Activated T-helper 17 cell treated with anti-CD3 and anti-CD28 coated beads, Interleukin-2, amount 50 U/mL, for 72 hours (primary cell): ENCODE measurements at regions not wholly inside any gene's neighbourhood (a gene's known extent, or its start where the extent isn't known, plus 50 kb on each side); places are given as distances from the start of the nearest gene placed in this dataset.

Source experiments
- ATAC-seq: fragments of 150-1000 bp; cut with Tn5 transposase; replicated peaks from 2 replicates; pipeline ENCODE4 v1.10.0; 2021; ENCODE audit warnings: mild to moderate bottlenecking, moderate library complexity
- H3K27ac Mint-ChIP-seq: one replicate; pipeline ENCODE4 v1.8.0; 2022; ENCODE audit warnings: mixed read lengths
- H3K27me3 Mint-ChIP-seq: one replicate; pipeline ENCODE4 v1.8.0; 2022; ENCODE audit warnings: mixed read lengths
- H3K36me3 Mint-ChIP-seq: one replicate; pipeline ENCODE4 v1.8.0; 2022; ENCODE audit warnings: low read depth, mild to moderate bottlenecking, mixed read lengths
- H3K4me1 Mint-ChIP-seq: one replicate; pipeline ENCODE4 v1.8.0; 2022; ENCODE audit warnings: mixed read lengths
- H3K4me3 Mint-ChIP-seq: one replicate; pipeline ENCODE4 v1.8.0; 2022; ENCODE audit warnings: mild to moderate bottlenecking, mixed read lengths
- H3K9me3 Mint-ChIP-seq: one replicate; pipeline ENCODE4 v1.8.0; 2022; ENCODE audit warnings: mixed read lengths

DNA sequence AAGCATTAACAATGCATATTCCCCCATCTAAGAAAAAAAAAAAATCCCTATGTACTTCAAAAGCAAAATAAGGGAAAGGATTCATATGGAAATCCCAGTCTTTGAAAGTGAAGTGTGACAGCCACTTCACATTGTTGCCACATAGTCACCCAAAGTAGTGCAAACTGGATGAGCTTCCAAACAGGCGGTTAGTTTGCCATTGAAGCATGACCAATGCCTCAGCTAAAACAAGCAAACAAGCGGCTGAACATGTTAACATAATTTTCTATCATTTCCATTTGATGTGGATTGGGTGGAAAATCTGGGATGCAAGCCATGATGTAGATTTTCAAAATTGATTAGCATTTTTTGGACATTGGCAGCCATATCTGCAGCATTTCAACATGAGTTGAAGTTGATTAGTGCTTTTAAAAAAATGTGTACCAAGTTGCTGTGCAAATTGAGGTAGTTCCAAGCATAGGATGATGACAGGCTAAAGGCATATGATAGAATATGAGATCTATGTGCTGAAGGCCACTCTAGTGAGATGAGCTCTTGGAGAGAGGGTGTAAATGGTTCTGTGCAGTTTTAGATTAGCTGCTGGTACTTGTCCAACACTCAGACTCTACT, 405.2 kb downstream of the NR2F2 start:
- Mint-ChIP-seq H3K36me3 (no peaks in the 10 kb centered on the region), H3K4me1 (no peaks in the 10 kb centered on the region), H3K27me3 (no peaks in the 10 kb centered on the region), H3K9me3 (peaks cover 10% of the 10 kb centered on the region), H3K4me3 (no peak overlapping the region), H3K27ac (no peak overlapping the region)
- no peak for ATAC-seq

DNA sequence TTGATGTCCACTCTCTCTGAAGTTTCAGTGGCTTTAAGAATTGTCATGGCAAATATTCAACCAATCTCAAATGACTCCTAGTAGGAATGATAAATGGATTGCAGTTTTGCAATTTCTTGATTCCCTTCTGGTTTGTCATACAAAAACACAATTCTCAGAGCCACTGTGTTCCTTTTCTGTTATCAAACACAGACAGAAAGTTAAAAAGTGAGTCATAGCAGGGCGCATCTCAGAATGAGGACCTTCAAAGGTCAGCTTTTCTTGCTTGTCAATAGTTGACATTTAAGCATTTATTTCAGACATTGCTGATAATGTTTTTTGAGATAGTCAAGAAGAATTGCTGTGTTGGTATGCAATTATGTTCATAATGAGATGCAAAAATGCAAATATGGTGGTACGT, 405.9 kb downstream of the NR2F2 start:
- Mint-ChIP-seq H3K4me3 (no peak overlapping the region), H3K9me3 (peaks cover 8% of the 10 kb centered on the region), H3K27ac (no peak overlapping the region), H3K36me3 (no peaks in the 10 kb centered on the region), H3K27me3 (no peaks in the 10 kb centered on the region), H3K4me1 (no peaks in the 10 kb centered on the region)
- no peak for ATAC-seq

DNA sequence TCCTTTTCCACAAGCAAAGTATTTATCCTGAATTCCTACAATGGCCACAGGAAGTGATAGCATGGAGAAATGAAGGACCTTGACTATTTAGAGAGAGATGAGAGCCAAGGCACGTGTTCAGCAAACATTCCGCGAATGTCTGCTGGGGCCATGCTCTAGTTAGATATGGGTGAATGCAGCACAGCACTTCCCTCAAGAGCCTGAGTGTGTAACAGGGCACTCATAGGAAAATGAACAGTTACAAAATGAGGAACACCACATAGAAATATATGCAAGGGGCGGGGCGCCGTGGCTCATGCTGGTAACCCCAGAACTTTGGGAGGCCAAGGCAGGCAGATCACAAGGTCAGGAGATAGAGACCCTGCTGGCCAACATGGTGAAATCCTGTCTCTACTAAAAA, 406.9 kb downstream of the NR2F2 start:
- no peak overlapping the region for H3K4me3 Mint-ChIP-seq
- ATAC-seq, result no peak
- H3K4me1 Mint-ChIP-seq, result no peaks in the 10 kb centered on the region
- H3K9me3 Mint-ChIP-seq, result peaks cover 3% of the 10 kb centered on the region
- H3K27me3 Mint-ChIP-seq, result no peaks in the 10 kb centered on the region
- no peaks in the 10 kb centered on the region for H3K36me3 Mint-ChIP-seq
- H3K27ac Mint-ChIP-seq, result no peak overlapping the region

DNA sequence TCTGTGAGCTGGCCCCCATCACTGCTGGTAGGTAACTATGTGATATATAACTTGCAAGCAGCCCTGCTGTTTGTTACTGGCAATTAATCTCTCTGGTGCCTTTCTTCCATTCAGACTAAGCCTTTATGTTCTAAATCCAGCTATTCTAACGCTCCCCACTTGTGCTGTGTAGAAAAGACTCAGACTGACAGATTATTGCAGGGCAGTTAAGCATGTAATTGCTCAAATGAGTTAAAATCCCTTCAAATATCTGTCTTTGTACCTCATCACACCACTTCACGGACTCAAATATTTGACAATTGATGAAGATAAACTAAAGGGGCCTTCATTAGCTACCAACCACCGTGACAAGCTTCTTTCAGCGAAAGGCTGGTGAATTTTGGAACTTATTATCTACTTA, 416.2 kb downstream of the NR2F2 start:
- ATAC-seq, result no peak
- Mint-ChIP-seq H3K4me3 (no peak overlapping the region), H3K27ac (no peak overlapping the region), H3K4me1 (no peaks in the 10 kb centered on the region), H3K9me3 (peaks cover 17% of the 10 kb centered on the region), H3K27me3 (no peaks in the 10 kb centered on the region), H3K36me3 (no peaks in the 10 kb centered on the region)

DNA sequence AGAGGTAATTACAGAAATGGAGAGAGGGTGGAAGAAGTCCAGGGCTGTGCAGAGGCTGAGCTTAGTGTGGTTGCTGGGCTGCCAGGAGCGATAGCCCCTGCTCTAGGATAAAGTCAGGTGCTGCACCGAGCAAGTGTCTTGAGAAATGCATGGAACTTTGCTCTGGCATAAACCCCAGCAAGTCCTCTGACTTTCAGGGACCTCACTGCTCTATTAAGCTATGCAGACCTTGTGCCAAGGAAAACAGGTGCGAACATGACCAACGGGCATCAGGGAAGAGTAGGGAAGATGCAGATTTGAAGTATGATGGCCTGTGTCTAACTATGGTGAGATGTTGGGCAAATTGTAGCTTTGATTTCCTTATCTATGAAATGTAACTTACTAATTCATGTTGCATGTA, 416.8 kb downstream of the NR2F2 start:
- ATAC-seq, result no peak
- H3K4me3 Mint-ChIP-seq, result no peak overlapping the region
- H3K27me3 Mint-ChIP-seq, result no peaks in the 10 kb centered on the region
- H3K36me3 Mint-ChIP-seq, result no peaks in the 10 kb centered on the region
- no peak overlapping the region for H3K27ac Mint-ChIP-seq
- peaks cover 17% of the 10 kb centered on the region for H3K9me3 Mint-ChIP-seq
- no peaks in the 10 kb centered on the region for H3K4me1 Mint-ChIP-seq

DNA sequence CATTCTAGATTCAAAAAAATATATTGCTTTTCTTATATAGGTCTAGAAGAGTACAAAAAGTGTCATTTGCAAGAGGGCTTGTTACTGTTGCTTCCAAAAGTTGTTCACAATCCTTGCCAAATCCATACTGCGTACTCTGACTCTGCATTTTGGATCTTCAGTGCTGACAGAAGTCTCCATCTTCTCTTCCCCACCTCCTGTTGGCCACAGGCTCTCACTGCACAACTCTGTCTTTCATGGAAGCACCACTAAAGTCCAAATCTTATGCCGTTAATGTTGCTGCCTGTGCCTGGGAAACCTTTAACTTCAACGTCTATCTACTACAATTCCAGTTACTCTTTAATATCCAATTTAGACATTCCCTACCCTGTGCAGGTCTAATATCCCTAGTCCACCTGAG, 419.9 kb downstream of the NR2F2 start:
- no peak for ATAC-seq
- H3K4me3 Mint-ChIP-seq, result no peak overlapping the region
- H3K4me1 Mint-ChIP-seq, result no peaks in the 10 kb centered on the region
- no peaks in the 10 kb centered on the region for H3K27me3 Mint-ChIP-seq
- no peak overlapping the region for H3K27ac Mint-ChIP-seq
- no peaks in the 10 kb centered on the region for H3K36me3 Mint-ChIP-seq
- H3K9me3 Mint-ChIP-seq, result peaks cover 10% of the 10 kb centered on the region

DNA sequence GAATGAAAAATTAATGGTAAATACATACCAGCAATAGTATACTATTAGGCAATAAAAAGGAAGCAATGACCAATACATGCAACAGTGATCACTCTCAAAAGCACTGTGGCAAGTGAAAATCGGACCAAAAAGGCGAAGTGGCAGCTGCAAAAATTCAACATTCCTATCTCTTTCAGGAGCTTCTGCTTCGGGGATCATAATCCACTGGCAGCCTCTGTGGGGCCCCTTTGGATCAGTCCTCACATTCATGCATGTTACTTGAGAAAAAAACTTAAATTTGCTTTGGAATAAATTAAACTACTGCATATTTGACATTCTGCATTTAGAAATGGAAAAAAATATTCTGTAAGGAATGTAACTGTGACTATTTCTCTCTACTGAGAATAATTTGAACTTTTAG, 425.6 kb downstream of the NR2F2 start:
- H3K4me3 Mint-ChIP-seq, result no peak overlapping the region
- no peaks in the 10 kb centered on the region for H3K36me3 Mint-ChIP-seq
- no peak for ATAC-seq
- no peaks in the 10 kb centered on the region for H3K27me3 Mint-ChIP-seq
- peaks cover 3% of the 10 kb centered on the region for H3K9me3 Mint-ChIP-seq
- H3K4me1 Mint-ChIP-seq, result no peaks in the 10 kb centered on the region
- no peak overlapping the region for H3K27ac Mint-ChIP-seq

DNA sequence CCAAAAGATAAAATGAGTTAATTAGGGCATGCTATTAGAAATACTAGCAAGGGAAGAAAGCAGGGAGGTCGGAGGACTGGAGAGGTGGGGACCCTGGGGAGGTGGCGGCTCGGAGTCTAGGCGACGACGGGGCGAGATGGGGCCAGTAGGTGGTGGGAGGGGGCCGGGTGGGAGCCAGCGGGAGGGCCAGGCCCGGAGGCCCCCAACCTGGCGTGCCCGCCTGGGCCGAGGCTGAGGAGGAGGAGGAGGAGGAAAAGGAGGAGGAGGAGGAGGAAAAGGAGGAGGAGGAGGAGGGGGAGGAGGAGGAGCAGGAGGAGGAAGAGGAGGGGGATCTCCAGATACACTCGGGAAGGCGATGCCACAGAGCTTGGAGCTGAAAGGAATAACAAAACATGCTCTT, 426.2 kb downstream of the NR2F2 start:
- no peaks in the 10 kb centered on the region for H3K4me1 Mint-ChIP-seq
- H3K27ac Mint-ChIP-seq, result no peak overlapping the region
- ATAC-seq, result no peak
- peaks cover 3% of the 10 kb centered on the region for H3K9me3 Mint-ChIP-seq
- H3K27me3 Mint-ChIP-seq, result no peaks in the 10 kb centered on the region
- H3K36me3 Mint-ChIP-seq, result no peaks in the 10 kb centered on the region
- H3K4me3 Mint-ChIP-seq, result no peak overlapping the region

DNA sequence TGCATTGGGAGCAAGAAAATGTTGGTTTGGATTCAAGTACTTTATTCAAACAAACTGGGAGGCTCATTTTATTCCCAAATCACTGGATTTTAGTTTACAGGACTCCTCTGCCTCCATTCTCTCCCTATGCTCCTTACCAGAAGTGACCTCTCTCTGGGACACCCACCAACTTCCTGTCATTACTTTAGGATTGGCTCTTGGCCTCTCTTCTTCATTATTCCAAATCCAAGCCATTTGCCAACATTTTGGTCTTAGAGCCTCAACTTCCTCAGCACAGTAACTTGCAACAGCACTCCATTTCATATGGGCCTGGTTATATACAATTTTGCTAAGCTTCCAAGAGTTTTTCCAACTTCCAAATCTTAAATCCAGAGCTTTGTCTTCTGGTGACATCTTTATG, 432.1 kb downstream of the NR2F2 start:
- no peaks in the 10 kb centered on the region for H3K9me3 Mint-ChIP-seq
- H3K4me3 Mint-ChIP-seq, result no peak overlapping the region
- no peak for ATAC-seq

DNA sequence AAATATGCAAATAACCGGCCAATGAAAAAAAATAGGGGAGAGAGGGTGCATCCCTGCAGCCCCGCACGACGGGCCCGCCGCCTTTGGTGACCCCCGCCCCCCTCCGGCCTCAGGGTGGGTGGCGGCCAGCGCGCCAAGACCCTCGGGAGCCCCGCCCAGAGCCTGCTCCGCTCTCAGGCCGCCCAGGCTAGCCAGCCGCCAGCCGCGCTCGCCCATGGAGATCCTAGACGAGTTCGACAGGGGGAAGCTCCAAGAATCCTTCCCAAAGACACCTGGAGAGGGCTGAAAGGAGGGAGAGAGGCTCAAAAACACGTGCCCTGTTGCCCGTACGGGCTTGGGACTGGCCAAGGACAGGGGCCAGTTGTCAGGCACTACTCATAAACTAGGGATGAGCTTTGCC, 434.0 kb downstream of the NR2F2 start:
- no peak for ATAC-seq
- Mint-ChIP-seq H3K4me3 (no peak overlapping the region), H3K4me1 (no peaks in the 10 kb centered on the region), H3K36me3 (no peaks in the 10 kb centered on the region), H3K27ac (no peak overlapping the region), H3K27me3 (no peaks in the 10 kb centered on the region), H3K9me3 (no peaks in the 10 kb centered on the region)

More for the DNA sequence above, 432.1 kb downstream of the NR2F2 start:
- Mint-ChIP-seq H3K36me3 (no peaks in the 10 kb centered on the region), H3K27me3 (no peaks in the 10 kb centered on the region), H3K4me1 (no peaks in the 10 kb centered on the region), H3K27ac (no peak overlapping the region)

DNA sequence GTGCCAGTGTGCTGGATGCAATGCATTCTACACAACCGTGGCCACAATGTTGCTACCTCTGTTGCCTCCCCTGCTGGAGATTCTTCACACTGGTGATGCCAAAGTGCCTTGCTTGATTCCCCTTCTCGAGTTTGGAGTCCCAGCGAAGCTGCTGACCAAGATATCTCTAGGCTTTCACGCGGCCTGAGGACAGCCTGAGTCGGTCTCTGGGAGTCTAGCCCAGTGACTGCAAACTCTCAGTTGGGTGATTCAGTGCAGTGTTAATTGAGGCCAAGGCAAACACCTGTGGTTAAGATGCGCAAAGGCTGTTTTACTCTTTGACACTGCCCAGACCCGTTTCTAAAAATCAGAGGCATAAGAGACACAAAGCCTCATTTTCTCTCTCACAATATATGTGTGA, 434.4 kb downstream of the NR2F2 start:
- ATAC-seq, result no peak
- no peak overlapping the region for H3K4me3 Mint-ChIP-seq
- no peaks in the 10 kb centered on the region for H3K4me1 Mint-ChIP-seq
- no peaks in the 10 kb centered on the region for H3K9me3 Mint-ChIP-seq
- H3K27me3 Mint-ChIP-seq, result no peaks in the 10 kb centered on the region
- no peaks in the 10 kb centered on the region for H3K36me3 Mint-ChIP-seq
- no peak overlapping the region for H3K27ac Mint-ChIP-seq

DNA sequence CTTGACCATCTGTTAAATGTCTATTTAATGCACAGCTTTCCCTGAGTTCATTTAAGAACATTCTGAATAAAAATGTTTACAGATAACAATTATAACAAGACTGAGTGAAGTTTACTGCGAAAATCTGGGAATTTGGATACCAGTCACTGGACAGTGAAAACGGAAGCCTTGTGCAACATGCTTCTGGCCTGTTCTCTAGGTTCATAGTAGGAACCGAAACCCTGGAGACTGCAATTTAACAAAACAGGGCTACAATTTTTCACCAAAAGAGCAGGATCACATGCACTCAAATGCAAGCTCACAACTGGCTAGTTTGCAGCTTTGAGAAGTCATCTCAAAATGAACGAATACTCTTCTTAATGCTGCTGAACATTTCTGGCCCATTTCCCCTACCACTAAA, 435.9 kb downstream of the NR2F2 start:
- H3K9me3 Mint-ChIP-seq, result peaks cover 3% of the 10 kb centered on the region
- no peak for ATAC-seq
- H3K27ac Mint-ChIP-seq, result no peak overlapping the region
- H3K27me3 Mint-ChIP-seq, result no peaks in the 10 kb centered on the region
- no peak overlapping the region for H3K4me3 Mint-ChIP-seq
- H3K4me1 Mint-ChIP-seq, result no peaks in the 10 kb centered on the region
- no peaks in the 10 kb centered on the region for H3K36me3 Mint-ChIP-seq

DNA sequence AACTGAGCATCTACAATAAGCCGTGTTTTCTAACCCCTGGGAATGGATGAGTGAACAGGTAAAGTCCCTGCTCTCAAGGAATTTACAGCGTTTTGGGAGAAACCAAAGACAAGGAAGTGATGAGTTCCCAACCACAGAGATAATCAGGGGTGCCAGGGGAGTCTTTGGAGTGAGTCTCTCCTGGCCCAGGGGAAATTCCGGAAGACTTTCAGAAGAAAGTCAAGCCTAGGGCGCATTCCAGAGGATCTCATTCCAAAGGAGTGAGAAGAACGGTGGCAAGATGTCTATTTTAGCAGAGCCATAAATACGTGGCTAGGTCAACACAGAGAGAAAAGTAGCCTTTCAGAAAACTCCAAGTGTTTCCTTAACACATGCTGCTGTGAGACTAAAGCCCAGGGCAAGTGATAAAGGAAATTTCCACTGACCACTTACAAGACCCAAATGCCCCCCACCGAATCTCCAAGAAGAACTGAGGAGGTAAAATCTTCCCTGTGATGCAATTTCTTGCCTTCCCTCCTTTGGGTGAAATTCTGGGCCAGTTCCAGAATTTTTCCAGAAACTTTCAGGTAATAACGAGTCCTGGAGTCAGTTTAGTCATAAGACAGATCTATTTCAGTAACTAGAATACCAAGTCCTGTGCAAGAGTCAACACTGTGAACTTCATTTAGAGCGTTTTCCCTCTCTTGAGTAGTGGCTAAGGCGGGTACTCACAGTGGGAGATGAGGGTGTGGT, 437.4 kb downstream of the NR2F2 start:
- H3K27me3 Mint-ChIP-seq, result no peaks in the 10 kb centered on the region
- peaks cover 4% of the 10 kb centered on the region for H3K9me3 Mint-ChIP-seq
- no peaks in the 10 kb centered on the region for H3K36me3 Mint-ChIP-seq
- ATAC-seq, result no peak
- no peaks in the 10 kb centered on the region for H3K4me1 Mint-ChIP-seq
- H3K4me3 Mint-ChIP-seq, result no peak overlapping the region
- H3K27ac Mint-ChIP-seq, result no peak overlapping the region

DNA sequence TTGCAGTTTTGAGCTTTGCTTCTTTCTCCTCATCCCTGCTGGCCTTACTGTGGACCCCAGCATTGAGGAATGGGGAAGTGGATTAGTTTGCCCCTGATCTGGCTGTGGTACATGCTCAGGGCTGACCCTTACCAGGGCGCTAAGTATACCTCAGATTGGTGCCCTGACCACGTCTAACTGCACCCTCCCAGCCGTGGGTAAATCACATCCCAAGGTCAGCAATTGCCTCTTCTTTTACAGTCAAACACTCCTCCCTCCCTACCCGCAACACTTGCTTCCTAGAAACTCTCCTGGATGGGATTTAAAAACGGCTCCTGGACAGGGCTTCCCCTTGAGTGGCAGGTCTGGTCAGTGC, 437.9 kb downstream of the NR2F2 start:
- Mint-ChIP-seq H3K27me3 (no peaks in the 10 kb centered on the region), H3K4me1 (no peaks in the 10 kb centered on the region), H3K27ac (no peak overlapping the region), H3K4me3 (no peak overlapping the region), H3K36me3 (no peaks in the 10 kb centered on the region), H3K9me3 (peaks cover 4% of the 10 kb centered on the region)
- ATAC-seq, result no peak

DNA sequence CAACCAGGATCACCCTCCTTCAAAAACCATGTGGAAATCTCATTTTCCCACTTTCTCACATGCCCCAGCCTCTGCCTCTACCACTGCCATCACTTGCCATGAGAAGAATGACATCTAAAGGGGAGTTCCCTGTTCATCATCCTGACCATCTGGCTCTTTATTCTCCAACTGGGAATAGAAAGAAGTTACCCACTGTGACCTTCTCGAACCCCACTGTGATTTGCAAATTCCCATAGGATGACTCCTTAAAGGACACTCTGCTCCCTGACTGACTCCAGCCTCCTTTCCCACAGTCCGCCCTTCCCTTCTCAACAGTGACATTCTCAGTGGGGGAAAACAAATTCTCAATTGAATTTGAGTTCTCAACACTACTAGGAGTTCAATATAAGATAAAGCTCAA, 440.5 kb downstream of the NR2F2 start:
- Mint-ChIP-seq H3K36me3 (no peaks in the 10 kb centered on the region), H3K27ac (no peak overlapping the region), H3K4me1 (no peaks in the 10 kb centered on the region), H3K9me3 (peaks cover 11% of the 10 kb centered on the region), H3K27me3 (no peaks in the 10 kb centered on the region), H3K4me3 (no peak overlapping the region)
- ATAC-seq, result no peak

DNA sequence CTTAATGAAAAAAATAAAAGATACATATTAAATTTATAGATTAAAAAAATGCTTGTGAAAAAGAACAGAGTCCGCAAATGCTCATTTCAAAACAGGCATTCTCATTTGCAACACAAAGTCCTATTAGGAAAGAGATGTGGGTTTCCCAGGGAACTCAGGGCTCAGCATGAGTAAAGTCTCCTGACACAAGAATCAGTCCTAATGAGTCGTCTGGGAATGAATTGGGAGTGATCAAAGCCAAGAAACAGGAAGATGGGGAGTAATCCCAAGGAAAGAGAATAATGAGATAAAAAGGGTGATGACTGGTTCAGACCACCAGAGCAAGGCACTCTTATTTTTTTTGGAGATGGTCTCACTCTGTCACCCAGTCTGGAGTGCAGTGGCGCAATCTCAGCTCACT, 443.7 kb downstream of the NR2F2 start:
- no peak for ATAC-seq
- Mint-ChIP-seq H3K27ac (no peak overlapping the region), H3K4me3 (no peak overlapping the region)

More for the DNA sequence above, 443.7 kb downstream of the NR2F2 start:
- no peaks in the 10 kb centered on the region for H3K27me3 Mint-ChIP-seq
- no peaks in the 10 kb centered on the region for H3K4me1 Mint-ChIP-seq
- no peaks in the 10 kb centered on the region for H3K36me3 Mint-ChIP-seq
- H3K9me3 Mint-ChIP-seq, result peaks cover 11% of the 10 kb centered on the region
